ENCODE measurements at regions not wholly inside any gene's neighbourhood (a gene's known extent, or its start where the extent isn't known, plus 50 kb on each side); places are given as distances from the start of the nearest gene placed in this dataset.

- Mint-ChIP-seq H3K4me1 (ENCODE audit: low read depth) (no peaks in the 10 kb centered on the region), H3K27me3 (peaks cover 5% of the 10 kb centered on the region), H3K4me3 (ENCODE audit: low read depth) (no peak overlapping the region), H3K9me3 (ENCODE audit: low read depth) (no peaks in the 10 kb centered on the region), H3K27ac (no peak overlapping the region), H3K36me3 (ENCODE audit: insufficient read depth) (peaks cover 2% of the 10 kb centered on the region)
- TF ChIP-seq, protein P1, sequence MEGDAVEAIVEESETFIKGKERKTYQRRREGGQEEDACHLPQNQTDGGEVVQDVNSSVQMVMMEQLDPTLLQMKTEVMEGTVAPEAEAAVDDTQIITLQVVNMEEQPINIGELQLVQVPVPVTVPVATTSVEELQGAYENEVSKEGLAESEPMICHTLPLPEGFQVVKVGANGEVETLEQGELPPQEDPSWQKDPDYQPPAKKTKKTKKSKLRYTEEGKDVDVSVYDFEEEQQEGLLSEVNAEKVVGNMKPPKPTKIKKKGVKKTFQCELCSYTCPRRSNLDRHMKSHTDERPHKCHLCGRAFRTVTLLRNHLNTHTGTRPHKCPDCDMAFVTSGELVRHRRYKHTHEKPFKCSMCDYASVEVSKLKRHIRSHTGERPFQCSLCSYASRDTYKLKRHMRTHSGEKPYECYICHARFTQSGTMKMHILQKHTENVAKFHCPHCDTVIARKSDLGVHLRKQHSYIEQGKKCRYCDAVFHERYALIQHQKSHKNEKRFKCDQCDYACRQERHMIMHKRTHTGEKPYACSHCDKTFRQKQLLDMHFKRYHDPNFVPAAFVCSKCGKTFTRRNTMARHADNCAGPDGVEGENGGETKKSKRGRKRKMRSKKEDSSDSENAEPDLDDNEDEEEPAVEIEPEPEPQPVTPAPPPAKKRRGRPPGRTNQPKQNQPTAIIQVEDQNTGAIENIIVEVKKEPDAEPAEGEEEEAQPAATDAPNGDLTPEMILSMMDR (IDR thresholded peaks at IDR 0.05; ENCODE audit: unreplicated experiment), result no peak
- DNase-seq (ENCODE audit: low spot score, unreplicated experiment), result no peak
Observed at GRCh38 chr2:121833358-121833723, 77.9 kb downstream of the TSN start.

DNA sequence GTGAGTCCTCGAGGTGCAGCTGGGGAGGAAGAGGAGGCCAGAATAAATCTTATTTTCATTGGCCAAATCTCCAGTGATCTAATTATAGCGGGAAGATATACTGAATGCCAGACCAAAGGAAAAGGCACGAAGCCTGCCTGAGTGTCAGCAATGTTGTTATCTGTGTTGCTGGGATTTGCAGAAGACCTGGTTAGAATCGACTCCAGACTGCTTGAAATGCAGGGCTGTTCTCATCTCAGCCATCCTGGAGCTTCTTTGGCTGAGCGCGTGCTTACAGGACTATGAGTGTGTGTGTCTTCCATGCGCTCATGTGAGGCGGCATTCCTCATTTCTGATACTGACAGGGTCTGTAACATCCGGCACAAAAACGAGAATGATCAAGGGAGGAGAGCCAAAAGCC is 81.2 kb downstream of the TSN start:
- H3K36me3 Mint-ChIP-seq (ENCODE audit: insufficient read depth), result peaks cover 2% of the 10 kb centered on the region
- no peak overlapping the region for H3K27ac Mint-ChIP-seq
- no peaks in the 10 kb centered on the region for H3K9me3 Mint-ChIP-seq (ENCODE audit: low read depth)
- TF ChIP-seq, protein P1 (IDR thresholded peaks at IDR 0.05; ENCODE audit: unreplicated experiment), result no peak
- no peaks in the 10 kb centered on the region for H3K4me1 Mint-ChIP-seq (ENCODE audit: low read depth)
- H3K27me3 Mint-ChIP-seq, result peaks cover 7% of the 10 kb centered on the region
- no peak overlapping the region for H3K4me3 Mint-ChIP-seq (ENCODE audit: low read depth)
- no peak for DNase-seq (ENCODE audit: low spot score, unreplicated experiment)

DNA sequence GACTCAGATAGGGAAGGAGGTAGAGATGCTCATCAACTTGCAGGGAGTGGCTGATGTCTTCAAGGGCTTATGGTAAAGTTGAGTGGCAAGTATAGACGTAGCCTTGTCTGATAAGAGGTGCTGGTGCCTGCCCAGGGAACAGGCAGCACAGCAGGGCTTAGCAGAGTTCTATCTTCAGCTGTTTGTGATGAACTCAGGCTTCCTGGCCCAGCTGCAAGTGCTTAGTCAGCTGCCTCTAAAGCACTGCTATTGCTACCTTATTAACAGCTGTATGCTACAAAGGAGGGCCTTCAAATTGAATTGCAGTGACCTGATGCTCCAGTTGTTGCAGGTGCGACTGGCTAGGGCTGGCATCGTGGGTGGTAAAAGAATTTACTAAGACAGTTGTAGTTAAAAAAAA is 82.1 kb downstream of the TSN start:
- no peaks in the 10 kb centered on the region for H3K9me3 Mint-ChIP-seq (ENCODE audit: low read depth)
- no peak overlapping the region for H3K27ac Mint-ChIP-seq
- no peak overlapping the region for H3K4me3 Mint-ChIP-seq (ENCODE audit: low read depth)
- peaks cover 10% of the 10 kb centered on the region for H3K27me3 Mint-ChIP-seq
- DNase-seq (ENCODE audit: low spot score, unreplicated experiment), result no peak
- no peaks in the 10 kb centered on the region for H3K4me1 Mint-ChIP-seq (ENCODE audit: low read depth)
- H3K36me3 Mint-ChIP-seq (ENCODE audit: insufficient read depth), result peaks cover 2% of the 10 kb centered on the region
- TF ChIP-seq, protein P1 (IDR thresholded peaks at IDR 0.05; ENCODE audit: unreplicated experiment), result no peak

- H3K27ac Mint-ChIP-seq, result no peak overlapping the region
- peaks cover 16% of the 10 kb centered on the region for H3K27me3 Mint-ChIP-seq
- no peak for DNase-seq (ENCODE audit: low spot score, unreplicated experiment)
- H3K36me3 Mint-ChIP-seq (ENCODE audit: insufficient read depth), result peaks cover 2% of the 10 kb centered on the region
- H3K4me1 Mint-ChIP-seq (ENCODE audit: low read depth), result no peaks in the 10 kb centered on the region
- no peak overlapping the region for H3K4me3 Mint-ChIP-seq (ENCODE audit: low read depth)
- H3K9me3 Mint-ChIP-seq (ENCODE audit: low read depth), result no peaks in the 10 kb centered on the region
- TF ChIP-seq, protein P1 (IDR thresholded peaks at IDR 0.05; ENCODE audit: unreplicated experiment), result no peak
Observed at GRCh38 chr2:121838551-121838950, 83.1 kb downstream of the TSN start.

- DNase-seq (ENCODE audit: low spot score, unreplicated experiment), result no peak
- Mint-ChIP-seq H3K27ac (no peak overlapping the region), H3K4me3 (ENCODE audit: low read depth) (no peak overlapping the region), H3K4me1 (ENCODE audit: low read depth) (no peaks in the 10 kb centered on the region), H3K36me3 (ENCODE audit: insufficient read depth) (peaks cover 2% of the 10 kb centered on the region), H3K9me3 (ENCODE audit: low read depth) (no peaks in the 10 kb centered on the region), H3K27me3 (peaks cover 18% of the 10 kb centered on the region)
- TF ChIP-seq, protein P1 (IDR thresholded peaks at IDR 0.05; ENCODE audit: unreplicated experiment), result peak; percentile 8
Observed at GRCh38 chr2:121839584-121839983, 84.1 kb downstream of the TSN start.
